ENCODE measurements at regions not wholly inside any gene's neighbourhood (a gene's known extent, or its start where the extent isn't known, plus 50 kb on each side); places are given as distances from the start of the nearest gene placed in this dataset.

DNA sequence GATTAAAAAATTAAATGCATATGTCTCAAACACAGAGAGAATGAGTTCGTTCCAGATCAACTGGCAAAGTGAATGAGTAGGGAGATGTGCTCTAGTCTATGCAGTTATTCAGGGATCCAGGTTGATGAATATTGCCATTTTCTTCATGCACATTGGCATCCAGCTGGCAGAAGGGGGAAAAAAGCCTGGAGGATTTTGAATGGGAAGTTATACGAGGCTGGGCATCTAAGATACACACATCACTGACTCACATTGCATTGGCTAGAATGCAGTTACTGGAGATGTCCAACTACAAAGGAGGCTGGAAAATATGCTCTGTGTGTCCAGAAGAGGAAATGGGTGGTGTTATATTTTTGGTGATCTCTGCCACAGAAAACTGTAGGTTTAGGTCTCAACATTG, 270.9 kb upstream of the FIGN start (continued):
- TF ChIP-seq, protein P1, sequence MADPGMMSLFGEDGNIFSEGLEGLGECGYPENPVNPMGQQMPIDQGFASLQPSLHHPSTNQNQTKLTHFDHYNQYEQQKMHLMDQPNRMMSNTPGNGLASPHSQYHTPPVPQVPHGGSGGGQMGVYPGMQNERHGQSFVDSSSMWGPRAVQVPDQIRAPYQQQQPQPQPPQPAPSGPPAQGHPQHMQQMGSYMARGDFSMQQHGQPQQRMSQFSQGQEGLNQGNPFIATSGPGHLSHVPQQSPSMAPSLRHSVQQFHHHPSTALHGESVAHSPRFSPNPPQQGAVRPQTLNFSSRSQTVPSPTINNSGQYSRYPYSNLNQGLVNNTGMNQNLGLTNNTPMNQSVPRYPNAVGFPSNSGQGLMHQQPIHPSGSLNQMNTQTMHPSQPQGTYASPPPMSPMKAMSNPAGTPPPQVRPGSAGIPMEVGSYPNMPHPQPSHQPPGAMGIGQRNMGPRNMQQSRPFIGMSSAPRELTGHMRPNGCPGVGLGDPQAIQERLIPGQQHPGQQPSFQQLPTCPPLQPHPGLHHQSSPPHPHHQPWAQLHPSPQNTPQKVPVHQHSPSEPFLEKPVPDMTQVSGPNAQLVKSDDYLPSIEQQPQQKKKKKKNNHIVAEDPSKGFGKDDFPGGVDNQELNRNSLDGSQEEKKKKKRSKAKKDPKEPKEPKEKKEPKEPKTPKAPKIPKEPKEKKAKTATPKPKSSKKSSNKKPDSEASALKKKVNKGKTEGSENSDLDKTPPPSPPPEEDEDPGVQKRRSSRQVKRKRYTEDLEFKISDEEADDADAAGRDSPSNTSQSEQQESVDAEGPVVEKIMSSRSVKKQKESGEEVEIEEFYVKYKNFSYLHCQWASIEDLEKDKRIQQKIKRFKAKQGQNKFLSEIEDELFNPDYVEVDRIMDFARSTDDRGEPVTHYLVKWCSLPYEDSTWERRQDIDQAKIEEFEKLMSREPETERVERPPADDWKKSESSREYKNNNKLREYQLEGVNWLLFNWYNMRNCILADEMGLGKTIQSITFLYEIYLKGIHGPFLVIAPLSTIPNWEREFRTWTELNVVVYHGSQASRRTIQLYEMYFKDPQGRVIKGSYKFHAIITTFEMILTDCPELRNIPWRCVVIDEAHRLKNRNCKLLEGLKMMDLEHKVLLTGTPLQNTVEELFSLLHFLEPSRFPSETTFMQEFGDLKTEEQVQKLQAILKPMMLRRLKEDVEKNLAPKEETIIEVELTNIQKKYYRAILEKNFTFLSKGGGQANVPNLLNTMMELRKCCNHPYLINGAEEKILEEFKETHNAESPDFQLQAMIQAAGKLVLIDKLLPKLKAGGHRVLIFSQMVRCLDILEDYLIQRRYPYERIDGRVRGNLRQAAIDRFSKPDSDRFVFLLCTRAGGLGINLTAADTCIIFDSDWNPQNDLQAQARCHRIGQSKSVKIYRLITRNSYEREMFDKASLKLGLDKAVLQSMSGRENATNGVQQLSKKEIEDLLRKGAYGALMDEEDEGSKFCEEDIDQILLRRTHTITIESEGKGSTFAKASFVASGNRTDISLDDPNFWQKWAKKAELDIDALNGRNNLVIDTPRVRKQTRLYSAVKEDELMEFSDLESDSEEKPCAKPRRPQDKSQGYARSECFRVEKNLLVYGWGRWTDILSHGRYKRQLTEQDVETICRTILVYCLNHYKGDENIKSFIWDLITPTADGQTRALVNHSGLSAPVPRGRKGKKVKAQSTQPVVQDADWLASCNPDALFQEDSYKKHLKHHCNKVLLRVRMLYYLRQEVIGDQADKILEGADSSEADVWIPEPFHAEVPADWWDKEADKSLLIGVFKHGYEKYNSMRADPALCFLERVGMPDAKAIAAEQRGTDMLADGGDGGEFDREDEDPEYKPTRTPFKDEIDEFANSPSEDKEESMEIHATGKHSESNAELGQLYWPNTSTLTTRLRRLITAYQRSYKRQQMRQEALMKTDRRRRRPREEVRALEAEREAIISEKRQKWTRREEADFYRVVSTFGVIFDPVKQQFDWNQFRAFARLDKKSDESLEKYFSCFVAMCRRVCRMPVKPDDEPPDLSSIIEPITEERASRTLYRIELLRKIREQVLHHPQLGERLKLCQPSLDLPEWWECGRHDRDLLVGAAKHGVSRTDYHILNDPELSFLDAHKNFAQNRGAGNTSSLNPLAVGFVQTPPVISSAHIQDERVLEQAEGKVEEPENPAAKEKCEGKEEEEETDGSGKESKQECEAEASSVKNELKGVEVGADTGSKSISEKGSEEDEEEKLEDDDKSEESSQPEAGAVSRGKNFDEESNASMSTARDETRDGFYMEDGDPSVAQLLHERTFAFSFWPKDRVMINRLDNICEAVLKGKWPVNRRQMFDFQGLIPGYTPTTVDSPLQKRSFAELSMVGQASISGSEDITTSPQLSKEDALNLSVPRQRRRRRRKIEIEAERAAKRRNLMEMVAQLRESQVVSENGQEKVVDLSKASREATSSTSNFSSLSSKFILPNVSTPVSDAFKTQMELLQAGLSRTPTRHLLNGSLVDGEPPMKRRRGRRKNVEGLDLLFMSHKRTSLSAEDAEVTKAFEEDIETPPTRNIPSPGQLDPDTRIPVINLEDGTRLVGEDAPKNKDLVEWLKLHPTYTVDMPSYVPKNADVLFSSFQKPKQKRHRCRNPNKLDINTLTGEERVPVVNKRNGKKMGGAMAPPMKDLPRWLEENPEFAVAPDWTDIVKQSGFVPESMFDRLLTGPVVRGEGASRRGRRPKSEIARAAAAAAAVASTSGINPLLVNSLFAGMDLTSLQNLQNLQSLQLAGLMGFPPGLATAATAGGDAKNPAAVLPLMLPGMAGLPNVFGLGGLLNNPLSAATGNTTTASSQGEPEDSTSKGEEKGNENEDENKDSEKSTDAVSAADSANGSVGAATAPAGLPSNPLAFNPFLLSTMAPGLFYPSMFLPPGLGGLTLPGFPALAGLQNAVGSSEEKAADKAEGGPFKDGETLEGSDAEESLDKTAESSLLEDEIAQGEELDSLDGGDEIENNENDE (IDR thresholded peaks at IDR 0.05; ENCODE audit: insufficient replicate concordance, low read length) = no peak
- TF ChIP-seq SIRT6 (IDR thresholded peaks at IDR 0.05; ENCODE audit: low read length) (no peak), GABPA (IDR thresholded peaks at IDR 0.05; ENCODE audit: borderline replicate concordance, insufficient read depth, low read length) (no peak), RBBP5 (IDR thresholded peaks at IDR 0.05; ENCODE audit: borderline replicate concordance, low read depth, low read length) (no peak)

All from H1 (cell line).